HepG2 (cell line): ENCODE measurements at regions not wholly inside any gene's neighbourhood (a gene's known extent, or its start where the extent isn't known, plus 50 kb on each side); places are given as distances from the start of the nearest gene placed in this dataset.

Experiments
- CTCF ChIP-seq: sonication (generic); formaldehyde crosslinking; IDR thresholded peaks from 2 replicates; pipeline ENCODE4 v1.5.0; 2020; ENCODE audit warnings: mild to moderate bottlenecking, missing genetic modification reagents, moderate library complexity
- KLF6 ChIP-seq: IDR thresholded peaks from 2 replicates; pipeline ENCODE4 v1.8.0; 2016; ENCODE audit warnings: missing biosample characterization, missing genetic modification reagents
- TAF1 ChIP-seq: sonication (generic); formaldehyde crosslinking; IDR thresholded peaks from 2 replicates; pipeline ENCODE4 v1.4.0; 2020; ENCODE audit warnings: missing genetic modification reagents

GRCh38 chr7:13829231-13829630 is 160.2 kb downstream of the ETV1 start:
- TF ChIP-seq CTCF (CRISPR knock-in tag) (no peak), TAF1 (CRISPR knock-in tag) (no peak), KLF6 (CRISPR knock-in tag) (no peak)
